CD4-positive, alpha-beta memory T cell (primary cell): ENCODE measurements at regions not wholly inside any gene's neighbourhood (a gene's known extent, or its start where the extent isn't known, plus 50 kb on each side); places are given as distances from the start of the nearest gene placed in this dataset.

Experiments
- CTCF ChIA-PET: fragments of 350-600 bp; sonication (Branson Sonifier 250); formaldehyde crosslinking; loops from one replicate; lab custom pipeline; 2021; ENCODE audit warnings: inconsistent platforms; ENCODE audit not compliant: partially characterized antibody; lab: Charles Lee
- POLR2A ChIA-PET: fragments of 350-600 bp; sonication (Branson Sonifier 250); formaldehyde crosslinking; loops from one replicate; lab custom pipeline; 2021; ENCODE audit not compliant: partially characterized antibody; lab: Charles Lee
- DNase-seq, 5 donors: peaks; one replicate each; pipeline versions ENCODE4 v3.0.0 to v3.0.0-alpha.2; 2020 to 2022; ENCODE audit warnings: mixed read lengths in 1 of 5
- H3K27ac ChIP-seq: one replicate; pipeline ENCODE4 v1.7.0; 2013; ENCODE audit warnings: low read depth, low read length
- H3K27me3 ChIP-seq: 2 replicates; pipeline ENCODE4 v1.7.0; 2013; ENCODE audit warnings: mild to moderate bottlenecking, low read length, moderate library complexity; ENCODE audit not compliant: insufficient read depth
- H3K36me3 ChIP-seq: 2 replicates; pipeline ENCODE4 v1.7.0; 2013; ENCODE audit warnings: mild to moderate bottlenecking, low read length, moderate library complexity; ENCODE audit not compliant: insufficient read depth
- H3K4me1 ChIP-seq: 2 replicates; pipeline ENCODE4 v1.7.0; 2013; ENCODE audit warnings: mild to moderate bottlenecking, low read length, moderate library complexity; ENCODE audit not compliant: insufficient read depth
- H3K4me3 ChIP-seq, 2 donors: one replicate each; pipeline ENCODE4 v1.7.0; 2013; ENCODE audit warnings: low read length in 2 of 2, mild to moderate bottlenecking in 1 of 2
- H3K9me3 ChIP-seq, 2 donors: one replicate each; pipeline ENCODE4 v1.7.0; 2013; ENCODE audit warnings: low read length in 2 of 2, control low read depth in 1 of 2; ENCODE audit not compliant: control insufficient read depth in 1 of 2
- H3K27ac Mint-ChIP-seq, 7 donors: one replicate each; pipeline ENCODE4 v1.8.0; 2020 to 2021; ENCODE audit warnings: mixed read lengths in 7 of 7, mild to moderate bottlenecking in 6 of 7, inconsistent platforms in 3 of 7, moderate library complexity in 3 of 7
- H3K27me3 Mint-ChIP-seq, 2 donors: one replicate each; pipeline ENCODE4 v1.8.0; 2020 to 2021; ENCODE audit warnings: mixed read lengths in 2 of 2
- H3K36me3 Mint-ChIP-seq, 2 donors: one replicate each; pipeline ENCODE4 v1.8.0; 2020 to 2021; ENCODE audit warnings: mixed read lengths in 2 of 2, inconsistent platforms in 1 of 2, mild to moderate bottlenecking in 1 of 2
- H3K4me1 Mint-ChIP-seq, 4 donors: one replicate each; pipeline ENCODE4 v1.8.0; 2020 to 2021; ENCODE audit warnings: mixed read lengths in 4 of 4, mild to moderate bottlenecking in 1 of 4
- H3K4me3 Mint-ChIP-seq, 8 donors: one replicate each; pipeline ENCODE4 v1.8.0; 2020 to 2021; ENCODE audit warnings: mixed read lengths in 8 of 8, mild to moderate bottlenecking in 7 of 8, moderate library complexity in 6 of 8, inconsistent platforms in 3 of 8
- H3K9me3 Mint-ChIP-seq, 8 donors: one replicate each; pipeline ENCODE4 v1.8.0; 2020 to 2021; ENCODE audit warnings: mixed read lengths in 8 of 8, mild to moderate bottlenecking in 5 of 8, inconsistent platforms in 3 of 8, moderate library complexity in 1 of 8
- intact Hi-C: fragments of 100-400 bp; cut with micrococcal nuclease; formaldehyde crosslinking; loops from one replicate; pipeline ENCODE4 v1.15.1; 2023

DNA sequence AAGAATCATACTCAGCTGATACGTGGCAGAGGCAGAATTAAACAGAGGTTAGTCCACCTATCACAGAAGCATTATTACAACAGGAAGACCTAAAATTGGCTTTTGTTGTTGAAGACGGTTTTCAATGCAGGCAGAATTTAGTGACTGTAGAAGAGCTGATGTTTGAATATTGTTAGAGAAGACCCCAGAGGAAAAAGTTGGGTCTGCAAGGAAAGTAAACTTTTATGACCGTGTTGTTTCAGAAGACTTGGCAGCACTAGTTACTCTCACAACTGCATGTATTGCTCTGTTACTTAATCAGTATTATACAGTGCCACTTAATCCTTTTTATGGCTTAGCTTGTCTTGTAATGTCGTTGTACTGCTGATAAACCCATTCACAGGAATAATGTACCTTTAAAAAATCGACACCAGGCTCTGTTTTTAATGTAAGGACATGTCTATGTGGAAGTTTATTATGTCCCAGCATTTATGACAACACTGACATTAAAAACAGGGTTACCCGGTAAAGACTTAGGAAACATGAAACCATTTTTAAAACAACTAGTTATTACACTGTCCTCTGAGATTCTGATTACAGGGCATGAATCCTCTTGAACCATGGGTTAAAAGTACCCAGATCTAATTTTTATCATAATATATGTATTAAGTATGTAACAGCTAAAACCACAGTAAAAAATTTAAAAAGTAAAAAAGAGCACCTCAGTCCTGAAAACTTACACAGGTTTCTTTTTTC is 235.4 kb downstream of the TTLL7 start:
- H3K4me3 Mint-ChIP-seq = no peak overlapping the region
- Histone ChIP-seq H3K36me3 (no peaks in the 10 kb centered on the region), H3K4me3 (no peak overlapping the region), H3K9me3 (no peaks in the 10 kb centered on the region), H3K27ac (no peak overlapping the region), H3K4me1 (no peaks in the 10 kb centered on the region), H3K27me3 (no peaks in the 10 kb centered on the region)
- POLR2A ChIA-PET = no interaction called here
- peaks cover 0 to 2% (median 0%) of the 10 kb centered on the region in 4 donors for H3K4me1 Mint-ChIP-seq
- intact Hi-C loops = no loop called here
- DNase-seq = no peak
- H3K9me3 Mint-ChIP-seq = no peaks in the 10 kb centered on the region
- CTCF ChIA-PET = no interaction called here
- no peaks in the 10 kb centered on the region for H3K36me3 Mint-ChIP-seq
- peaks cover 3 to 5% of the 10 kb centered on the region in 2 donors for H3K27me3 Mint-ChIP-seq
- H3K27ac Mint-ChIP-seq = no peak overlapping the region

DNA sequence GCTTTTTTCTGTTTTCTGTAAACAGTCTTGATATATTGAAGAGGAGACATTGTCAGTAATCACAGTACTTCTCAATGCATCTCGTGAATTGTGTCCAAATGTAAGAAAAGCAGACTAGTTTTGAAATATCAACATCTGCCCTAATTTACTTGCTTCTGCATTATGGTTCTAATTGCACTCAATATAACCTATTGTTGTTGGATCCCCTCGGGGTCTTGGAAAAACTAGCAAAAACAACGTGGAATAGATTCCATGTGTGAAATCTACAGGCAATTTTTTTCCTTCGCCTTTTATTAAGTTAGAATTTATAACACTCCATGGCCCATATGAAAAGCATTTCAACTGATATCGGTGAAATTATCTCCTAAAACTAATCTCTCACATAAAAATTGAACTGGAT is 236.5 kb downstream of the TTLL7 start:
- Mint-ChIP-seq H3K27ac (no peak overlapping the region), H3K27me3 (peaks cover 3 to 5% of the 10 kb centered on the region in 2 donors), H3K9me3 (peaks cover 0 to 2% (median 0%) of the 10 kb centered on the region in 8 donors), H3K4me3 (no peak overlapping the region), H3K36me3 (no peaks in the 10 kb centered on the region), H3K4me1 (peaks cover 0 to 2% (median 0%) of the 10 kb centered on the region in 4 donors)
- DNase-seq = no peak
- Histone ChIP-seq H3K9me3 (no peaks in the 10 kb centered on the region), H3K36me3 (no peaks in the 10 kb centered on the region), H3K4me3 (no peak overlapping the region), H3K4me1 (no peaks in the 10 kb centered on the region), H3K27ac (no peak overlapping the region), H3K27me3 (no peaks in the 10 kb centered on the region)
- intact Hi-C loops = no loop called here
- ChIA-PET CTCF (no interaction called here), POLR2A (no interaction called here)

DNA sequence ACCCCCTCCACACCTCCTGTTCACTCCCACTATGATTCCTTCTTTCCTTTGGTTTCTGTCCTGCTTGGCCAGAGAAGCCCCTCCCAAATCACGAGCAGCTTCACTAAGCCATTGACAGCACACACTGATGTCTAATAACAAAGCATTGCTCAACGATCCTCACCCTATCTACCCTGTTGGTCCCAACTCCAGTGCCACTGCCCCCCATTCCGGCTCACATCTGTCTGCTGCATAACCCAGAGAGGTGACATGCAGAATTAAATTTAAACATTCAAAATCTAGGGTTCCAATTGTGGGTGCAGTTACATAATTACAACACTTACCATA is 236.9 kb downstream of the TTLL7 start:
- peaks cover 3 to 5% of the 10 kb centered on the region in 2 donors for H3K27me3 Mint-ChIP-seq
- no peak overlapping the region for H3K4me3 ChIP-seq
- CTCF ChIA-PET = no interaction called here
- intact Hi-C loops = no loop called here
- peaks cover 0 to 2% (median 0%) of the 10 kb centered on the region in 8 donors for H3K9me3 Mint-ChIP-seq
- DNase-seq = no peak
- H3K4me3 Mint-ChIP-seq = no peak overlapping the region
- no peak overlapping the region for H3K27ac Mint-ChIP-seq
- H3K4me1 Mint-ChIP-seq = peaks cover 0 to 2% (median 0%) of the 10 kb centered on the region in 4 donors
- POLR2A ChIA-PET = no interaction called here
- H3K36me3 Mint-ChIP-seq = no peaks in the 10 kb centered on the region
- H3K27ac ChIP-seq = no peak overlapping the region
- H3K9me3 ChIP-seq = no peaks in the 10 kb centered on the region
- H3K36me3 ChIP-seq = no peaks in the 10 kb centered on the region
- H3K27me3 ChIP-seq = no peaks in the 10 kb centered on the region
- no peaks in the 10 kb centered on the region for H3K4me1 ChIP-seq

DNA sequence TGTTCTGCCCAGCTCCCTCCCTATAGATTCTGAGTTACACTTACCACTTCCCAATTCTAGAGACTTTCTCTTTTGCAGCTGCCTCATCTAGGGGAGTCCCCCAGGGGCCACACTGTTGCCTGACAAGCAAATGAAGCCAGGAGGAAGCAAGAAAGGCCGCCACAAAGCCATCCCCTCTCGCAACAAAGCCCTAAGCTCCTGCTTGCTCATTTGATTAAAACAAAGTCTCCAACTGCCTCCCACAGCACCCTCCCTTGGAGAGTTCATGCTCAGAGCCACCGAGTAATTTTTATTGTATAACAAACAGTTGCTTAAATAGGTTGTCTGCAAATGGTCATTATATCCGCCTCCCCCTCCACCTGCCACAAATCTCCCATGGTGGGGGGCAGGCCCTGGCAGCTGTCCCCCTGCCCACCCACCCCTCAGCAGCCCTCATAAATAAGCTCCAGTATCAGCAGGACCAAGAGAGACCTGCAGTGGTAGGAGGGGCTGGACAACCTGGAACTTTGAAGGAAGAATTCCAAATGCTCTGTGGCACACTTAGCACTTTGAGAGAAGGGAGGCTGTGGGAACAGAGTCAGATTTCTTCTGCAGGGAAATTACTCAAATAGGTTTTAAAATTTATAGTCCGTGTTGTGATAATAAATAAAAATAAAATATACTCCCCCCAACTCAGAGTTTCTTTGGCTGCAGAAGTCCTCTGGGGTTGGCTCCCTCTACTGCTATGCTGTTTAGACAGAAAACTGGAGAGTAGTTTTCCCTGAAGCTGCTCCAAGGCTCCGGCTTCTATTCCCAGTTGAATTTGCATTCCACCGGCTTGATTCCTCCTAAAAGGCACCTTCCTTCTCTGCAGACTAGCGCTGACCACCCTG is 237.5 kb downstream of the TTLL7 start:
- intact Hi-C loops = no loop called here
- Histone ChIP-seq H3K4me1 (no peaks in the 10 kb centered on the region), H3K9me3 (no peaks in the 10 kb centered on the region), H3K4me3 (no peak overlapping the region), H3K27ac (no peak overlapping the region), H3K27me3 (no peaks in the 10 kb centered on the region), H3K36me3 (no peaks in the 10 kb centered on the region)
- peaks cover 3 to 5% of the 10 kb centered on the region in 2 donors for H3K27me3 Mint-ChIP-seq
- H3K27ac Mint-ChIP-seq = no peak overlapping the region
- no peak overlapping the region for H3K4me3 Mint-ChIP-seq
- no peak for DNase-seq
- ChIA-PET CTCF (no interaction called here), POLR2A (no interaction called here)
- H3K36me3 Mint-ChIP-seq = no peaks in the 10 kb centered on the region
- H3K9me3 Mint-ChIP-seq = peaks cover 0 to 2% (median 0%) of the 10 kb centered on the region in 8 donors
- H3K4me1 Mint-ChIP-seq = peaks cover 0 to 2% (median 0%) of the 10 kb centered on the region in 4 donors

DNA sequence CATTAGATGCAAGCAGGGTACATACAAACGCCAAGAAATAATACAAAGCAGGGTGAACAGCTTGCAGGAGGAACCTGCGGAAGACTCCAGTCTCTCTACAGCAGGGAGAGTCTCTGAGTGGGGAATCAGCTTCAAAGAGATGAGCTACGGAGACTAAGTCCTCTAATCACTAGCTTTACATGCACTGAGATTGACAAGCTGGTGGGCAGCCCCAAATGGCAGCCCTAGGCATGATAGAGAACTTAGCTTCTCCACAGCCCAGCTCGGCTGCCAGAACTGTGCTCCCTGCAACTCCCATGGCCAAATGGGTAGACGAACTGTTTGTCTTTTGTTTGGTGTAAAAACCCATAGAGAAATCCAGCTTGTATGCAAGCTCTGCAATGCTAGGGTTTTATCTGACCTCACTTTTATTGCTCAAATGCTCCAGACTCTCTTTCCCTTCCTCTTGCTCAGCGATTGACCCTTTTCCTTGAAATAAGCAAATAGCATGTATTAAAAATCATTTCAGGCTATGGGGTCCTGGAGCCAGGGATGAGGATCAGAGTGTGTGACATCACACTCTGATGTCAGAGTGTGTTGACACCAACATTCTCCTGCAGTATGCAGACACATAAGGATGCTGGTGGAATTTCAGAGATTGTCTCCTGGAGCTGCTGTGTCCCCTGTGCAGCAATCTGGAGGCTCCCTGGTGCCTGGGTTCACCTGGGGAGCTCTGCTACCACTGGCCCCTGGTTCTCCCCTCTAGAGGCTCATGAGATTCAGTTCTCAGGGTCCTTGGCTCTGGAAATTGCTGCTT is 238.5 kb downstream of the TTLL7 start:
- peaks cover 0 to 2% (median 0%) of the 10 kb centered on the region in 8 donors for H3K9me3 Mint-ChIP-seq
- no peaks in the 10 kb centered on the region for H3K4me1 ChIP-seq
- H3K27ac Mint-ChIP-seq = no peak overlapping the region
- peaks cover 0 to 2% (median 0%) of the 10 kb centered on the region in 4 donors for H3K4me1 Mint-ChIP-seq
- H3K36me3 Mint-ChIP-seq = no peaks in the 10 kb centered on the region
- ChIA-PET POLR2A (no interaction called here), CTCF (no interaction called here)
- no peaks in the 10 kb centered on the region for H3K36me3 ChIP-seq
- H3K27me3 Mint-ChIP-seq = peaks cover 3 to 5% of the 10 kb centered on the region in 2 donors
- H3K4me3 ChIP-seq = no peak overlapping the region
- H3K27ac ChIP-seq = no peak overlapping the region
- H3K27me3 ChIP-seq = no peaks in the 10 kb centered on the region
- DNase-seq = no peak
- no peak overlapping the region for H3K4me3 Mint-ChIP-seq
- H3K9me3 ChIP-seq = no peaks in the 10 kb centered on the region
- intact Hi-C loops = no loop called here

DNA sequence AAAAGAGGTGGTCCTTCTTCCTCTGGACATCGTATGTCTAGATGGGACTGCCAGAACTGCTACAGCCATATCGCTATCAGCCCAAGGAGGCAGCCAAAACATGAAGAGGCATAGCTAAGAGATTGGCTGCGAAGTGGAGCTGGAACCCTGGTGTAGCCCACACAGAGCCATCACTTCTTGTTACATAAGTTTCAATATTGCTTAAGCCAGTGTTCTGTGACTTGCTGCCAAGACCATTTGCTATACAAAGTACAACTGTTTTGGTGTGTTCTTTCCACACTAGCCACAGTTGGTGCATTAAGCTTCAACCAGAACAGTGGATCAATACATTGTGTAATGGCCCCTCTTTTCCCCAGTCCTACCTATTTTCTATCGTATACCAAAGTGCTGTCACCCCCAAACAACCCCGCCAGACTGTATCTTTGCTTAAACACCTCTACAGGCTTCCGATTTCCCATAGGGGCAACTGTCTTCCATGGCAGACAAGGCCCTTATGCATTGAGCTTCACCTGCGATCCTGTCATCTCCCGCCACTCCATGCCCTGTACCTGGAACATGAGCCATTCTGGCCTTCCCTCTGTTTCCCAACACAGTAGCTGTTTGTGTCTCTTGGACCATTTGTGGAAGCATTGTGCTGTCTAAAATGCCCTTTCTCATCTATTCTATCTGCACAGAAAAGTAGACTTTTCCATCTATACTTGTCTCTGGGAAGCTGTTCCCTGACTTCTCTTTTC is 241.8 kb downstream of the TTLL7 start:
- H3K36me3 ChIP-seq = no peaks in the 10 kb centered on the region
- DNase-seq = no peak
- H3K4me3 ChIP-seq = no peak overlapping the region
- no peaks in the 10 kb centered on the region for H3K4me1 ChIP-seq
- H3K9me3 ChIP-seq = no peaks in the 10 kb centered on the region
- no peak overlapping the region for H3K27ac Mint-ChIP-seq
- ChIA-PET CTCF (no interaction called here), POLR2A (no interaction called here)
- no peak overlapping the region for H3K27ac ChIP-seq
- no peaks in the 10 kb centered on the region for H3K27me3 ChIP-seq
- intact Hi-C loops = no loop called here
- no peak overlapping the region for H3K4me3 Mint-ChIP-seq
- no peaks in the 10 kb centered on the region for H3K36me3 Mint-ChIP-seq
- H3K9me3 Mint-ChIP-seq = peaks cover 0 to 2% (median 0%) of the 10 kb centered on the region in 8 donors
- H3K27me3 Mint-ChIP-seq = peaks cover 3 to 5% of the 10 kb centered on the region in 2 donors
- peaks cover 0 to 2% (median 0%) of the 10 kb centered on the region in 4 donors for H3K4me1 Mint-ChIP-seq
